Vagina (tissue), 2 donors: ENCODE measurements at regions not wholly inside any gene's neighbourhood (a gene's known extent, or its start where the extent isn't known, plus 50 kb on each side); places are given as distances from the start of the nearest gene placed in this dataset.

Experiments used
- DNase-seq, 2 donors: peaks; one replicate each; pipeline ENCODE4 v3.0.0-alpha.2; 2017; ENCODE audit errors: extremely low spot score in 2 of 2
- H3K27ac ChIP-seq: fragments of 200-600 bp; sonication (generic); one replicate; pipeline ENCODE4 v1.5.1; 2019
- H3K27me3 ChIP-seq: fragments of 200-600 bp; sonication (generic); one replicate; pipeline ENCODE4 v1.5.1; 2019
- H3K36me3 ChIP-seq, 2 donors: fragments of 200-600 bp; sonication (generic); one replicate each; pipeline ENCODE4 v1.5.1; 2017 to 2019
- H3K4me1 ChIP-seq: fragments of 200-600 bp; sonication (generic); one replicate; pipeline ENCODE4 v1.5.1; 2019
- H3K4me3 ChIP-seq, 2 donors: fragments of 200-600 bp; sonication (generic); 1 replicate in 1 of 2; 2 replicates in 1 of 2; pipeline ENCODE4 v1.5.1; 2016 to 2019
- H3K9me3 ChIP-seq: fragments of 200-600 bp; sonication (generic); one replicate; pipeline ENCODE4 v1.5.1; 2019
- CTCF ChIP-seq, 3 experiments: fragments of 450-650 bp in 2 of 3; fragments of 200-600 bp in 1 of 3; sonication (generic) in 1 of 3; IDR thresholded peaks; one replicate each; pipeline ENCODE4 v1.5.1; 2017 to 2019; ENCODE audit warnings: antibody characterized with exemption in 3 of 3, mild to moderate bottlenecking in 2 of 3, moderate library complexity in 2 of 3
- POLR2A ChIP-seq, 2 donors: fragments of 450-650 bp; IDR thresholded peaks; one replicate each; pipeline ENCODE4 v1.6.1; 2017; ENCODE audit warnings: antibody characterized with exemption in 2 of 2, mild to moderate bottlenecking in 2 of 2, moderate library complexity in 2 of 2
- POLR2AphosphoS5 ChIP-seq, 2 donors: sonication (generic); formaldehyde crosslinking; IDR thresholded peaks; one replicate each; pipeline ENCODE4 v1.9.0; 2017; ENCODE audit warnings: antibody characterized with exemption in 2 of 2, mild to moderate bottlenecking in 2 of 2, low read depth in 1 of 2; ENCODE audit not compliant: insufficient read depth in 1 of 2
- intact Hi-C: fragments of 100-400 bp; cut with DNase I; formaldehyde crosslinking; loops from one replicate; pipeline ENCODE4 v1.15.1; 2023

- no peak overlapping the region for H3K4me3 ChIP-seq
- no peaks in the 10 kb centered on the region for H3K9me3 ChIP-seq
- no peak overlapping the region for H3K27ac ChIP-seq
- H3K36me3 ChIP-seq: no peaks in the 10 kb centered on the region
- intact Hi-C loops: no loop called here
- H3K27me3 ChIP-seq: no peaks in the 10 kb centered on the region
- no peak for TF ChIP-seq CTCF (IDR thresholded peaks at IDR 0.05)
- TF ChIP-seq POLR2A (IDR thresholded peaks at IDR 0.05): no peak
- no peak for TF ChIP-seq POLR2AphosphoS5 (IDR thresholded peaks at IDR 0.05; ENCODE audit: insufficient read depth in 1 of 2, low read depth in 1 of 2)
- no peaks in the 10 kb centered on the region for H3K4me1 ChIP-seq
- no peak for DNase-seq
These were observed 190.2 kb upstream of the LYPLAL1 start for GRCh38 chr1:218983433-218983832.

DNA sequence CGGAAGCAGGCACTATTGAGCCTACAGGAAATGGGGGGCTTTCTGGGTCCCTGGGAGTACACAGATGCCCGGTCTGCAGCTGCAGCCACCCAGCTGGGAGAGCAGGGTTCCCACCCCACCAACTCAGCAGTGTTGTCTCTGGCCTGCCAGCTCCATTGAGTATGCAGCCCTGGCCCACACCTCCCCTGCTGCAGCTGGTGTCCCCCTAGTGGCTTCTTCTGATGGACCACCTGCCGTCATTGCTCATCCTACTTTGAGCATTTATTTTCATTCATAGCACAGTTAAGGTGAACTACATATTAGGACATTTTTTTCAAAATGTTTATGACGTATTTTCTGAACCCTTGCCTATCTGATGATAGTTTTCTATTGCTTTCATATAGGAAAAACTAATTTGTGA, 189.8 kb upstream of the LYPLAL1 start:
- Histone ChIP-seq H3K27me3 (no peaks in the 10 kb centered on the region), H3K36me3 (no peaks in the 10 kb centered on the region), H3K4me1 (no peaks in the 10 kb centered on the region), H3K4me3 (no peak overlapping the region), H3K27ac (no peak overlapping the region), H3K9me3 (no peaks in the 10 kb centered on the region)
- intact Hi-C loops: no loop called here
- no peak for TF ChIP-seq POLR2AphosphoS5 (IDR thresholded peaks at IDR 0.05; ENCODE audit: insufficient read depth in 1 of 2, low read depth in 1 of 2)
- TF ChIP-seq POLR2A (IDR thresholded peaks at IDR 0.05): no peak
- no peak for TF ChIP-seq CTCF (IDR thresholded peaks at IDR 0.05)
- DNase-seq: no peak

GRCh38 chr1:218985424-218985984, 188.2 kb upstream of the LYPLAL1 start:
- TF ChIP-seq CTCF (IDR thresholded peaks at IDR 0.05) (no peak), POLR2A (IDR thresholded peaks at IDR 0.05) (no peak), POLR2AphosphoS5 (IDR thresholded peaks at IDR 0.05; ENCODE audit: insufficient read depth in 1 of 2, low read depth in 1 of 2) (no peak)
- no peaks in the 10 kb centered on the region for H3K27me3 ChIP-seq
- no peaks in the 10 kb centered on the region for H3K36me3 ChIP-seq
- H3K4me1 ChIP-seq: no peaks in the 10 kb centered on the region
- intact Hi-C loops: no loop called here
- H3K9me3 ChIP-seq: no peaks in the 10 kb centered on the region
- H3K4me3 ChIP-seq: no peak overlapping the region
- no peak for DNase-seq
- no peak overlapping the region for H3K27ac ChIP-seq

DNA sequence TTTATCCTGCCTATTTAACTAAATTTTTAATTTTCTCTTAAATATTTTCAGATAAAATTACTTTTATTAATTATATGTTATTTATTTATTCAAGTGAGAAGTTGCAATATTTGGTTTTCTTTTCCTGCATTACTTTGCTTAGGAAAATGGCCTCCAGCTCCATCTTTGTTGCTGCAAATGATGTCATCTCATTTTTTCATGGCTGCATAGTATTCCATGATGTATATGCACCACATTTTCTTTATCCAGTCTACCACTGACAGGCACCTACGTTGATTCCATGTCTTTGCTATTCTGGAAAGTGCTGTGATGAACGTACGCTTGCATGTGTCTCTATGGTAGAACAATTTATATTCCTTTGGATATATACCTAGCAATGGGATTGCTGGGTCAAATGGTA, 186.9 kb upstream of the LYPLAL1 start:
- Histone ChIP-seq H3K36me3 (no peaks in the 10 kb centered on the region), H3K4me1 (no peaks in the 10 kb centered on the region), H3K9me3 (no peaks in the 10 kb centered on the region), H3K27ac (no peak overlapping the region), H3K4me3 (no peak overlapping the region), H3K27me3 (no peaks in the 10 kb centered on the region)
- intact Hi-C loops: no loop called here
- TF ChIP-seq CTCF (IDR thresholded peaks at IDR 0.05) (no peak), POLR2AphosphoS5 (IDR thresholded peaks at IDR 0.05; ENCODE audit: insufficient read depth in 1 of 2, low read depth in 1 of 2) (no peak), POLR2A (IDR thresholded peaks at IDR 0.05) (no peak)
- no peak for DNase-seq

GRCh38 chr1:218990019-218990418, 183.7 kb upstream of the LYPLAL1 start:
- H3K4me1 ChIP-seq: no peaks in the 10 kb centered on the region
- intact Hi-C loops: no loop called here
- H3K27ac ChIP-seq: no peak overlapping the region
- TF ChIP-seq POLR2AphosphoS5 (IDR thresholded peaks at IDR 0.05; ENCODE audit: insufficient read depth in 1 of 2, low read depth in 1 of 2): no peak
- TF ChIP-seq CTCF (IDR thresholded peaks at IDR 0.05): no peak
- TF ChIP-seq POLR2A (IDR thresholded peaks at IDR 0.05): no peak
- no peak overlapping the region for H3K4me3 ChIP-seq
- H3K9me3 ChIP-seq: no peaks in the 10 kb centered on the region
- DNase-seq: no peak
- no peaks in the 10 kb centered on the region for H3K36me3 ChIP-seq
- no peaks in the 10 kb centered on the region for H3K27me3 ChIP-seq
